ENCODE measurements at regions not wholly inside any gene's neighbourhood (a gene's known extent, or its start where the extent isn't known, plus 50 kb on each side); places are given as distances from the start of the nearest gene placed in this dataset.

- no peak for TF ChIP-seq CTCF (IDR thresholded peaks at IDR 0.05; ENCODE audit: insufficient read depth, low read depth, low read length)
- TF ChIP-seq EZH2 (IDR thresholded peaks at IDR 0.05; ENCODE audit: insufficient read depth, low read length): no peak
Measured at GRCh38 chr21:30033441-30033840, 93.6 kb upstream of the GRIK1 start.

All from astrocyte (in vitro differentiated cells and primary cell).